Upper lobe of left lung (tissue), 6 donors: ENCODE measurements at regions not wholly inside any gene's neighbourhood (a gene's known extent, or its start where the extent isn't known, plus 50 kb on each side); places are given as distances from the start of the nearest gene placed in this dataset.

ENCODE experiments used
- ATAC-seq, 2 donors: fragments of 200-7000 bp; cut with Tn5 transposase; one replicate each; pipeline ENCODE4 v1.9.1; 2022; ENCODE audit warnings: mild to moderate bottlenecking in 2 of 2, moderate library complexity in 2 of 2; ENCODE audit not compliant: low FRiP score in 2 of 2
- DNase-seq, 2 donors: peaks; one replicate each; pipeline ENCODE4 v3.0.0-alpha.2; 2019 to 2020
- H3K27ac ChIP-seq, 4 donors: fragments of 200-600 bp; sonication (generic); one replicate each; pipeline ENCODE4 v1.5.1; 2016 to 2019
- H3K27me3 ChIP-seq, 4 donors: fragments of 200-600 bp; sonication (generic); one replicate each; pipeline ENCODE4 v1.5.1; 2017 to 2019
- H3K36me3 ChIP-seq, 4 donors: fragments of 200-600 bp; sonication (generic); one replicate each; pipeline ENCODE4 v1.5.1; 2016 to 2019
- H3K4me1 ChIP-seq, 4 donors: fragments of 200-600 bp; sonication (generic); one replicate each; pipeline ENCODE4 v1.5.1; 2018 to 2019
- H3K4me3 ChIP-seq, 4 donors: fragments of 200-600 bp; sonication (generic); one replicate each; pipeline ENCODE4 v1.5.1; 2017 to 2019; ENCODE audit warnings: mild to moderate bottlenecking in 2 of 4, moderate library complexity in 1 of 4
- H3K9me3 ChIP-seq, 4 donors: fragments of 200-600 bp; sonication (generic); one replicate each; pipeline ENCODE4 v1.5.1; 2018 to 2019
- EP300 ChIP-seq, 4 donors: sonication (generic); formaldehyde crosslinking; IDR thresholded peaks; one replicate each; pipeline ENCODE4 v1.5.1; 2017; ENCODE audit warnings: antibody characterized with exemption in 4 of 4, control low read depth in 2 of 4
- POLR2A ChIP-seq, 4 donors: fragments of 450-650 bp; IDR thresholded peaks; one replicate each; pipeline ENCODE4 v1.5.1; 2016 to 2017; ENCODE audit warnings: antibody characterized with exemption in 4 of 4, mild to moderate bottlenecking in 2 of 4
- POLR2AphosphoS5 ChIP-seq, 2 donors: sonication (generic); formaldehyde crosslinking; IDR thresholded peaks; one replicate each; pipeline ENCODE4 v1.5.1; 2017; ENCODE audit warnings: antibody characterized with exemption in 2 of 2
- WGBS, 2 donors: methylation state at CpG; one replicate each; pipeline ENCODE4 v1.1.5; 2017 to 2018; 5-methylcytosine and 5-hydroxymethylcytosine counted together
- TF ChIP-seq, protein P1 (sequence below), 6 experiments: fragments of 450-650 bp in 4 of 6; fragments of 200-600 bp in 2 of 6; sonication (generic) in 2 of 6; IDR thresholded peaks; one replicate each; pipeline ENCODE4 v1.5.1; 2016 to 2019; ENCODE audit warnings: antibody characterized with exemption in 6 of 6
- donor health status: DM: no; HTN: no; CAD: no; lungs with moderate emphysema.
- donor health status: DM: no; HTN: yes; CAD: no; lungs with severe emphysema.

DNA sequence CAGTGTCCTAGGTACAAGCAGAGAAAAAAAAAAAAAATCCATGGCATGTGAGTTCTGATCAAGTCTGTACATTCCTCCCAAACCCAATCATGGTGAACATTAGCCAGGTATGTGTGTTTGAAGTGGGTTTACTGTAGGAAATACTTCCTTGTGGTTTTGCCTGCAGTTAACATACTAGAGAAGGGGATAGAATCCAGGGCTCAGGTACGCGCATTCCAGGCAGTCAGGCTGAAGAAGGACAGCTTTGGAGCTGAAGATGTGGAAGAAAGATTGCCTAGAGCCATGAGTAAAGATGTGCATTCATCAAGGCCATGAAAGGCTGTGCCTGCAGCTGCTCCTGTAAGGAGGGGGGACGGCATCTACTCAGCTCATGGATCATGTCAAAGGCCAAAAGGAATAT lies 88.2 kb upstream of the NTF3 start:
- DNase-seq = no peak
- Histone ChIP-seq H3K36me3 (no peaks in the 10 kb centered on the region), H3K4me1 (no peaks in the 10 kb centered on the region), H3K27me3 (no peaks in the 10 kb centered on the region), H3K9me3 (no peaks in the 10 kb centered on the region), H3K27ac (no peak overlapping the region), H3K4me3 (no peak overlapping the region)
- whole genome bisulfite sequencing, 2 donors = 76 to 82% methylated on average over 3 of the region's 3 CpGs
- ATAC-seq = no peak
- TF ChIP-seq POLR2A (IDR thresholded peaks at IDR 0.05) = no peak
- no peak for TF ChIP-seq EP300 (IDR thresholded peaks at IDR 0.05)
- TF ChIP-seq, protein P1, sequence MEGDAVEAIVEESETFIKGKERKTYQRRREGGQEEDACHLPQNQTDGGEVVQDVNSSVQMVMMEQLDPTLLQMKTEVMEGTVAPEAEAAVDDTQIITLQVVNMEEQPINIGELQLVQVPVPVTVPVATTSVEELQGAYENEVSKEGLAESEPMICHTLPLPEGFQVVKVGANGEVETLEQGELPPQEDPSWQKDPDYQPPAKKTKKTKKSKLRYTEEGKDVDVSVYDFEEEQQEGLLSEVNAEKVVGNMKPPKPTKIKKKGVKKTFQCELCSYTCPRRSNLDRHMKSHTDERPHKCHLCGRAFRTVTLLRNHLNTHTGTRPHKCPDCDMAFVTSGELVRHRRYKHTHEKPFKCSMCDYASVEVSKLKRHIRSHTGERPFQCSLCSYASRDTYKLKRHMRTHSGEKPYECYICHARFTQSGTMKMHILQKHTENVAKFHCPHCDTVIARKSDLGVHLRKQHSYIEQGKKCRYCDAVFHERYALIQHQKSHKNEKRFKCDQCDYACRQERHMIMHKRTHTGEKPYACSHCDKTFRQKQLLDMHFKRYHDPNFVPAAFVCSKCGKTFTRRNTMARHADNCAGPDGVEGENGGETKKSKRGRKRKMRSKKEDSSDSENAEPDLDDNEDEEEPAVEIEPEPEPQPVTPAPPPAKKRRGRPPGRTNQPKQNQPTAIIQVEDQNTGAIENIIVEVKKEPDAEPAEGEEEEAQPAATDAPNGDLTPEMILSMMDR (IDR thresholded peaks at IDR 0.05) = no peak
- TF ChIP-seq POLR2AphosphoS5 (IDR thresholded peaks at IDR 0.05) = no peak

DNA sequence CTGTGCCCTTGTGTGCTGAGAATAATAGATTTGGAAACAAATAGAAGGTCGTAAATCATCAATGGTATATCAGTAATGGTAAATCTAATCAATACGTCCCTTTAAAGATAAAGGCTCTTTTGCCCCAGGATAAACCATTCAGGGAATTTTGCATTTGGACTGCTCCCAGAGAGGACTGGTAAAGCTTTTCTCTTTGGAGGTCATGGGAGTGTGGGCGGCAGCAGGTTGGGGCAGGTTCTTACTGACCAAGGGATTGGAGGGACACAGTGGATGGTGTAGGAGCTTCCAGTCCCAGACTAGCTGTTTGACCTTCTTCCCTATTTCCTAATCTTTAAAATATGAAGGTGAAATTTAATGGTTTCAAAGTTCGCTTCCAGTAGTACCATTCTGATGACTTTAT lies 87.8 kb upstream of the NTF3 start:
- no peak for TF ChIP-seq EP300 (IDR thresholded peaks at IDR 0.05)
- no peak for TF ChIP-seq POLR2A (IDR thresholded peaks at IDR 0.05)
- no peak for TF ChIP-seq POLR2AphosphoS5 (IDR thresholded peaks at IDR 0.05)
- TF ChIP-seq, protein P1 (IDR thresholded peaks at IDR 0.05) = no peak
- no peaks in the 10 kb centered on the region for H3K4me1 ChIP-seq
- H3K27ac ChIP-seq = no peak overlapping the region
- H3K36me3 ChIP-seq = no peaks in the 10 kb centered on the region
- DNase-seq (no peak), ATAC-seq (no peak)
- H3K4me3 ChIP-seq = no peak overlapping the region
- WGBS, 2 donors = 83% methylated on average over 3 to 4 of the region's 4 CpGs
- H3K9me3 ChIP-seq = no peaks in the 10 kb centered on the region
- no peaks in the 10 kb centered on the region for H3K27me3 ChIP-seq

DNA sequence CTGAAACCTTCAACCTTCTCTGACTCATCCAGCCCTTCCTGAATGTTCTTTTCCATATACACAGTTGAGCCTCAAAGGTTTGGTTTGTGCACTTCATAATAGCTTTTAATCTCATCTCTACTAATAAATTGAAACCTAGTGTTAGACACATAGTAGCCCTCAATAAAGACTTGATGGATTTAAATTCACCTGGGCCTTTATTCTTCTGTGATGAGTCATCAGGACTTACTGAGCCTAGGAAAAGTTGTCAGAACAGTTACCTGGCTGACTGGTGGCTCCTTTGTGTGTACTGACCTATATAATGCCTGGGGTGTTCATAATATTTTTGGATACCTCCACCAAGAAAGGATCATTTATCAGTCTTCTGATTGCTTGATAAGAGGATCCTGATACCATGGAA lies 86.4 kb upstream of the NTF3 start:
- no peaks in the 10 kb centered on the region for H3K27me3 ChIP-seq
- H3K9me3 ChIP-seq = no peaks in the 10 kb centered on the region
- H3K27ac ChIP-seq = no peak overlapping the region
- H3K4me3 ChIP-seq = no peak overlapping the region
- H3K4me1 ChIP-seq = no peaks in the 10 kb centered on the region
- no peak for DNase-seq
- no peaks in the 10 kb centered on the region for H3K36me3 ChIP-seq
- no peak for TF ChIP-seq EP300 (IDR thresholded peaks at IDR 0.05)
- ATAC-seq = no peak

GRCh38 chr12:5348057-5348456 lies 83.9 kb upstream of the NTF3 start:
- TF ChIP-seq, protein P1 (IDR thresholded peaks at IDR 0.05) = no peak
- TF ChIP-seq POLR2A (IDR thresholded peaks at IDR 0.05) = no peak
- no peak for TF ChIP-seq POLR2AphosphoS5 (IDR thresholded peaks at IDR 0.05)
- TF ChIP-seq EP300 (IDR thresholded peaks at IDR 0.05) = no peak
- no peaks in the 10 kb centered on the region for H3K27me3 ChIP-seq
- H3K9me3 ChIP-seq = no peaks in the 10 kb centered on the region
- H3K27ac ChIP-seq = no peak overlapping the region
- WGBS, 2 donors = 24 to 54% methylated on average over 3 of the region's 3 CpGs
- ATAC-seq (no peak), DNase-seq (no peak)
- no peaks in the 10 kb centered on the region for H3K36me3 ChIP-seq
- no peak overlapping the region for H3K4me3 ChIP-seq
- H3K4me1 ChIP-seq = no peaks in the 10 kb centered on the region

- Histone ChIP-seq H3K36me3 (no peaks in the 10 kb centered on the region), H3K4me3 (no peak overlapping the region), H3K9me3 (peaks cover 0 to 4% (median 0%) of the 10 kb centered on the region in 4 donors), H3K27ac (no peak overlapping the region), H3K4me1 (no peaks in the 10 kb centered on the region), H3K27me3 (no peaks in the 10 kb centered on the region)
- DNase-seq (no peak), ATAC-seq (no peak)
- 57 to 69% methylated on average over 4 of the region's 4 CpGs for WGBS, 2 donors
- TF ChIP-seq POLR2A (IDR thresholded peaks at IDR 0.05) (no peak), EP300 (IDR thresholded peaks at IDR 0.05) (no peak), POLR2AphosphoS5 (IDR thresholded peaks at IDR 0.05) (no peak)
- TF ChIP-seq, protein P1 (IDR thresholded peaks at IDR 0.05) = no peak
These were observed 83.4 kb upstream of the NTF3 start for GRCh38 chr12:5348491-5348890.
